DOHH2 (cell line): ENCODE measurements at regions not wholly inside any gene's neighbourhood (a gene's known extent, or its start where the extent isn't known, plus 50 kb on each side); places are given as distances from the start of the nearest gene placed in this dataset.
"Not testable (repeated sequence)": the region's sequence is repeated elsewhere in the genome, so short reads cannot be mapped to it uniquely, and the experiment has no call there.

ENCODE experiments used
- H3F3A ChIP-seq: fragments of 200-600 bp; sonication (generic), shearing (Covaris generic); 2 replicates; pipeline ENCODE4 v1.6.0; 2016; ENCODE audit warnings: antibody characterized with exemption, mild to moderate bottlenecking; ENCODE audit not compliant: control insufficient read depth, insufficient read depth
- H3K27ac ChIP-seq: fragments of 200-600 bp; sonication (generic); 2 replicates; pipeline ENCODE4 v1.5.1; 2014; ENCODE audit warnings: low read depth, mild to moderate bottlenecking, low read length, moderate library complexity
- H3K27me3 ChIP-seq: fragments of 200-600 bp; sonication (generic); 2 replicates; pipeline ENCODE4 v1.6.1; 2014; ENCODE audit warnings: mild to moderate bottlenecking, low read length, mixed read lengths; ENCODE audit not compliant: control insufficient read depth
- H3K36me3 ChIP-seq: fragments of 200-600 bp; sonication (generic); 2 replicates; pipeline ENCODE4 v1.6.1; 2014; ENCODE audit warnings: mild to moderate bottlenecking, low read length, moderate library complexity, mixed read lengths; ENCODE audit not compliant: control insufficient read depth
- H3K4me1 ChIP-seq: fragments of 200-600 bp; sonication (generic); 2 replicates; pipeline ENCODE4 v1.6.1; 2014; ENCODE audit warnings: mild to moderate bottlenecking, low read length, mixed read lengths; ENCODE audit not compliant: control insufficient read depth
- H3K4me2 ChIP-seq: fragments of 200-600 bp; sonication (generic); 2 replicates; pipeline ENCODE4 v1.6.0; 2014; ENCODE audit warnings: mild to moderate bottlenecking, low read length, moderate library complexity
- H3K4me3 ChIP-seq: fragments of 200-600 bp; sonication (generic); 2 replicates; pipeline ENCODE4 v1.5.1; 2014; ENCODE audit warnings: mild to moderate bottlenecking, low read length, mixed read lengths
- H3K79me2 ChIP-seq: fragments of 200-600 bp; sonication (generic); 2 replicates; pipeline ENCODE4 v1.6.1; 2014; ENCODE audit warnings: mild to moderate bottlenecking, low read length, mixed read lengths; ENCODE audit not compliant: control insufficient read depth
- H3K9me2 ChIP-seq: fragments of 200-600 bp; sonication (generic); replicated peaks from 2 replicates; pipeline ENCODE4 v1.6.1; 2014; ENCODE audit warnings: mild to moderate bottlenecking, low read length, mixed read lengths; ENCODE audit not compliant: control insufficient read depth
- H3K9me3 ChIP-seq: fragments of 200-600 bp; sonication (generic); 2 replicates; pipeline ENCODE4 v1.6.1; 2014; ENCODE audit warnings: antibody characterized with exemption, low read length, mixed read lengths; ENCODE audit not compliant: control insufficient read depth, insufficient read depth
- H4K20me1 ChIP-seq: fragments of 200-600 bp; sonication (generic); 2 replicates; pipeline ENCODE4 v1.6.0; 2014; ENCODE audit warnings: low read depth, mild to moderate bottlenecking, antibody characterized with exemption, low read length, moderate library complexity; ENCODE audit not compliant: control insufficient read depth, insufficient read depth
- CTCF ChIP-seq: fragments of 200-600 bp; sonication (generic); IDR thresholded peaks from one replicate; pipeline ENCODE4 v1.5.1; 2014; ENCODE audit warnings: antibody characterized with exemption, mild to moderate bottlenecking, low read depth, low read length; ENCODE audit not compliant: poor library complexity, severe bottlenecking
- EZH2phosphoT487 ChIP-seq: fragments of 200-600 bp; sonication (generic); IDR thresholded peaks from 2 replicates; pipeline ENCODE4 v1.6.1; 2017; ENCODE audit warnings: borderline replicate concordance, mild to moderate bottlenecking, antibody characterized with exemption, low read length, moderate library complexity, mixed read lengths

GRCh38 chr7:86989407-86989806 is 70.0 kb downstream of the ELAPOR2 start:
- H3K27ac ChIP-seq: peak overlapping the region; percentile 56
- TF ChIP-seq EZH2phosphoT487 (no peak), CTCF (no peak)
- H3K79me2 ChIP-seq: no peaks in the 10 kb centered on the region
- H3F3A ChIP-seq: peaks cover 3% of the 10 kb centered on the region; the same call in 1 of the 2 replicates
- peaks cover 4% of the 10 kb centered on the region; the same call in 1 of the 2 replicates for H3K36me3 ChIP-seq
- H3K4me3 ChIP-seq: peak overlapping the region; percentile 1
- peaks cover 8% of the 10 kb centered on the region; the same call in 1 of the 2 replicates for H3K9me3 ChIP-seq
- H3K4me1 ChIP-seq: peaks cover 38% of the 10 kb centered on the region
- H3K9me2 ChIP-seq: no peaks in the 10 kb centered on the region
- peak overlapping the region; percentile 50 for H3K4me2 ChIP-seq
- H4K20me1 ChIP-seq: no peaks in the 10 kb centered on the region
- H3K27me3 ChIP-seq: no peaks in the 10 kb centered on the region

GRCh38 chr7:86987834-86988233 is 71.6 kb downstream of the ELAPOR2 start:
- not testable (repeated sequence) for H3K4me2 ChIP-seq, H3K27ac ChIP-seq, H3K79me2 ChIP-seq, H3K9me3 ChIP-seq, H3K9me2 ChIP-seq, H3F3A ChIP-seq, H3K4me3 ChIP-seq, H4K20me1 ChIP-seq, H3K36me3 ChIP-seq, H3K27me3 ChIP-seq
- H3K4me1 ChIP-seq: peaks cover 38% of the 10 kb centered on the region

GRCh38 chr7:86987358-86987757 is 72.1 kb downstream of the ELAPOR2 start:
- H3K9me2 ChIP-seq, H3K27me3 ChIP-seq, H3K79me2 ChIP-seq, H3K9me3 ChIP-seq, H3K4me2 ChIP-seq, H3K4me3 ChIP-seq, H3K36me3 ChIP-seq, H4K20me1 ChIP-seq, H3F3A ChIP-seq, H3K27ac ChIP-seq: not testable (repeated sequence)
- H3K4me1 ChIP-seq: peaks cover 38% of the 10 kb centered on the region

- not testable (repeated sequence) for H4K20me1 ChIP-seq, H3K4me3 ChIP-seq, H3K27me3 ChIP-seq, H3K79me2 ChIP-seq, H3K36me3 ChIP-seq, H3K9me2 ChIP-seq, H3K27ac ChIP-seq, H3K4me2 ChIP-seq, H3F3A ChIP-seq
- H3K9me3 ChIP-seq: peaks cover 18% of the 10 kb centered on the region; the same call in 1 of the 2 replicates
- H3K4me1 ChIP-seq: peaks cover 35% of the 10 kb centered on the region
Observed at GRCh38 chr7:86985342-86985741, 74.1 kb downstream of the ELAPOR2 start.

- H3K4me3 ChIP-seq, H3K4me2 ChIP-seq, H3K27ac ChIP-seq, H3K9me2 ChIP-seq, H3K36me3 ChIP-seq, H4K20me1 ChIP-seq, H3K27me3 ChIP-seq: not testable (repeated sequence)
- Histone ChIP-seq H3K9me3 (peaks cover 18% of the 10 kb centered on the region; the same call in 1 of the 2 replicates), H3F3A (peaks cover 13% of the 10 kb centered on the region), H3K79me2 (peaks cover 11% of the 10 kb centered on the region), H3K4me1 (peaks cover 41% of the 10 kb centered on the region)
Observed at GRCh38 chr7:86983654-86984053, 75.8 kb downstream of the ELAPOR2 start.

- H3F3A ChIP-seq: peaks cover 17% of the 10 kb centered on the region
- H3K4me2 ChIP-seq, H3K4me3 ChIP-seq: not testable (repeated sequence)
Observed at GRCh38 chr7:86981937-86982336, 77.5 kb downstream of the ELAPOR2 start.

More at GRCh38 chr7:86981937-86982336, 77.5 kb downstream of the ELAPOR2 start:
- not testable (repeated sequence) for H3K9me2 ChIP-seq, H4K20me1 ChIP-seq, H3K36me3 ChIP-seq, H3K27ac ChIP-seq, H3K27me3 ChIP-seq
- H3K4me1 ChIP-seq: peaks cover 50% of the 10 kb centered on the region
- peaks cover 28% of the 10 kb centered on the region for H3K79me2 ChIP-seq
- H3K9me3 ChIP-seq: peaks cover 13% of the 10 kb centered on the region; the same call in 1 of the 2 replicates
